HG03196 (cell line): ENCODE measurements at regions not wholly inside any gene's neighbourhood (a gene's known extent, or its start where the extent isn't known, plus 50 kb on each side); places are given as distances from the start of the nearest gene placed in this dataset.
"Not testable (repeated sequence)": the region's sequence is repeated elsewhere in the genome, so short reads cannot be mapped to it uniquely, and the experiment has no call there.

Source experiments
- ATAC-seq: cut with Tn5 transposase; IDR thresholded peaks from one replicate; pipeline ENCODE4 v1.9.1; 2021; ENCODE audit not compliant: unreplicated experiment

GRCh38 chr5:10130881-10131280, 118.8 kb downstream of the ATPSCKMT start:
- ATAC-seq: no peak

GRCh38 chr5:10126900-10127299, 122.8 kb downstream of the ATPSCKMT start:
- no peak for ATAC-seq

GRCh38 chr5:10125116-10125515, 124.6 kb downstream of the ATPSCKMT start:
- no peak for ATAC-seq

GRCh38 chr5:10124287-10124686, 125.4 kb downstream of the ATPSCKMT start:
- ATAC-seq: no peak

- ATAC-seq: no peak
Observed at GRCh38 chr5:10123254-10123989, 126.3 kb downstream of the ATPSCKMT start.

- no peak for ATAC-seq
Observed at GRCh38 chr5:10122076-10122726, 127.5 kb downstream of the ATPSCKMT start.

GRCh38 chr5:10120934-10121333, 128.8 kb downstream of the ATPSCKMT start:
- no peak for ATAC-seq

GRCh38 chr5:10118150-10118549, 131.5 kb downstream of the ATPSCKMT start:
- no peak for ATAC-seq

- ATAC-seq: no peak
Observed at GRCh38 chr5:10116594-10116993, 133.1 kb downstream of the ATPSCKMT start.

GRCh38 chr5:10115669-10116068, 134.0 kb downstream of the ATPSCKMT start:
- no peak for ATAC-seq

GRCh38 chr5:10111571-10111970, 138.1 kb downstream of the ATPSCKMT start:
- ATAC-seq: peak; percentile 67

- no peak for ATAC-seq
Observed at GRCh38 chr5:10110228-10110627, 139.5 kb downstream of the ATPSCKMT start.

- no peak for ATAC-seq
Observed at GRCh38 chr5:10109299-10109698, 140.4 kb downstream of the ATPSCKMT start.

GRCh38 chr5:10106806-10107205, 142.9 kb downstream of the ATPSCKMT start:
- ATAC-seq: no peak

- no peak for ATAC-seq
Observed at GRCh38 chr5:10106285-10106684, 143.4 kb downstream of the ATPSCKMT start.

GRCh38 chr5:10102706-10103497, 146.8 kb downstream of the ATPSCKMT start:
- ATAC-seq: no peak

- ATAC-seq: not testable (repeated sequence)
Observed at GRCh38 chr5:10102235-10102634, 147.5 kb downstream of the ATPSCKMT start.

- no peak for ATAC-seq
Observed at GRCh38 chr5:10099548-10099947, 150.1 kb downstream of the ATPSCKMT start.

GRCh38 chr5:10091701-10092100, 158.0 kb downstream of the ATPSCKMT start:
- ATAC-seq: no peak

- ATAC-seq: no peak
Observed at GRCh38 chr5:10090074-10090473, 159.6 kb downstream of the ATPSCKMT start.

GRCh38 chr5:10085185-10085584, 164.5 kb downstream of the ATPSCKMT start:
- ATAC-seq: no peak

GRCh38 chr5:10081584-10081983, 168.1 kb downstream of the ATPSCKMT start:
- ATAC-seq: no peak
